ENCODE measurements at regions not wholly inside any gene's neighbourhood (a gene's known extent, or its start where the extent isn't known, plus 50 kb on each side); places are given as distances from the start of the nearest gene placed in this dataset.
"Not testable (repeated sequence)": the region's sequence is repeated elsewhere in the genome, so short reads cannot be mapped to it uniquely, and the experiment has no call there.

DNA sequence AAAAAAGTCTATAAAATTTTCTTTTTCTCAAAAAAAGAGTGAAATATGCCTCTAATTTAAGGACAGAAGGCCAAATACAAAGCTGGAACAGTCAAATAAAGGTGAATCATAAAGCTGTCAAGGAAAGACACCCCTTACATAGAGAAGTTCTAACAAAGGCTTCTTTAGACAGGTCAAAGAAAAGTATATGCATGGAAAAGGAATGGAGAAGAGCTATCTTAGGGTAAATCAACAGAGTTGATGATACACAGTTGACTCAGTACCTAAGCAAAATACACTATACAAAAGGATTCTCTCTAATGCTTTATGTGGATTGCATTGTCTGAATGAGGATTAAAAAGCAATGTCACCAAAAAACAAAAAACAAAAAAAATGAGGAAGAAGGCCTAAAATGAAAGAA lies 214.8 kb downstream of the TXNL1 start:
- DNase-seq (ENCODE audit: low spot score in 2 of 2, unreplicated experiment in 2 of 2) = no peak
- Mint-ChIP-seq H3K27ac (no peak overlapping the region), H3K36me3 (peaks cover 7% of the 10 kb centered on the region)

DNA sequence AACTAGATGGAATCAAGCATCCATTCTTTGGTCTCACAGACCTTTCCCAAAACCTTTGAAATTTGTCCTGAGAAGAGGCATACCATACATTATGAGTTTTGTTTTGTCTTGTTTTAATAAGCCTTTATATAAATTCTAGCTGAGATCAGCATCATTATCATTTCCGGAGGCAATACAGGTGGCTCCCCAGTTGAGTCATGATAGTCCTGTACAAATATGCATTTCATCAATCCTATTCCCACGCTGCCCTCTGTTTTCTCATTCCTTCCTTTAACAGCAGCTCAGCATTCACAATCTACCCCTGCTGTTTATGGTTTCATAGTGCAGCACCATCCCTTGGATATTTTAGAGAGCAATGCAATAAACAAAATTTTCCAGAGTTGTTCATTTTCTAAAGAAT lies 216.7 kb downstream of the TXNL1 start:
- Mint-ChIP-seq H3K4me3 (no peak overlapping the region), H3K27ac (no peak overlapping the region), H3K9me3 (peaks cover 12% of the 10 kb centered on the region), H3K4me1 (no peaks in the 10 kb centered on the region), H3K36me3 (no peaks in the 10 kb centered on the region), H3K27me3 (ENCODE audit: low read depth) (no peaks in the 10 kb centered on the region)
- no peak for DNase-seq (ENCODE audit: low spot score in 2 of 2, unreplicated experiment in 2 of 2)
- TF ChIP-seq CTCF (IDR thresholded peaks at IDR 0.05; ENCODE audit: unreplicated experiment) = no peak

More for the DNA sequence above, 214.8 kb downstream of the TXNL1 start:
- TF ChIP-seq CTCF (IDR thresholded peaks at IDR 0.05; ENCODE audit: unreplicated experiment) = no peak
- Mint-ChIP-seq H3K4me3 (no peak overlapping the region), H3K27me3 (ENCODE audit: low read depth) (no peaks in the 10 kb centered on the region), H3K9me3 (peaks cover 24% of the 10 kb centered on the region), H3K4me1 (no peaks in the 10 kb centered on the region)

DNA sequence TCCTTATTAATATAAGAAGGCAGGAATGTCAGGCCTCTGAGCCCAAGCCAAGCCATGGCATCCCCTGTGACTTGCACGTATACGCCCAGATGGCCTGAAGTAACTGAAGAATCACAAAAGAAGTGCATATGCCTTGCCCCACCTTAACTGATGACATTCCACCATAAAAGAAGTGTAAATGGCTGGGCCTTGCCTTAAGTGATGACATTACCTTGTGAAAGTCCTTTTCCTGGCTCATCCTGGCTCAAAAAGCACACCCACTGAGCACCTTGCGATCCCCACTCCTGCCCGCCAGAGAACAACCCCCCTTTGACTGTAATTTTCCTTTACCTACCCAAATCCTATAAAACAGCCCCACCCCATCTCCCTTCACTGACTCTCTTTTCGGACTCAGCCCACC lies 217.5 kb downstream of the TXNL1 start:
- H3K36me3 Mint-ChIP-seq; H3K27me3 Mint-ChIP-seq (ENCODE audit: low read depth); H3K4me3 Mint-ChIP-seq; H3K27ac Mint-ChIP-seq; DNase-seq (ENCODE audit: low spot score in 2 of 2, unreplicated experiment in 2 of 2); H3K4me1 Mint-ChIP-seq: not testable (repeated sequence)
- H3K9me3 Mint-ChIP-seq = peaks cover 13% of the 10 kb centered on the region

- H3K36me3 Mint-ChIP-seq = peaks cover 5% of the 10 kb centered on the region
These were observed 224.0 kb downstream of the TXNL1 start for GRCh38 chr18:56414357-56414756.

DNA sequence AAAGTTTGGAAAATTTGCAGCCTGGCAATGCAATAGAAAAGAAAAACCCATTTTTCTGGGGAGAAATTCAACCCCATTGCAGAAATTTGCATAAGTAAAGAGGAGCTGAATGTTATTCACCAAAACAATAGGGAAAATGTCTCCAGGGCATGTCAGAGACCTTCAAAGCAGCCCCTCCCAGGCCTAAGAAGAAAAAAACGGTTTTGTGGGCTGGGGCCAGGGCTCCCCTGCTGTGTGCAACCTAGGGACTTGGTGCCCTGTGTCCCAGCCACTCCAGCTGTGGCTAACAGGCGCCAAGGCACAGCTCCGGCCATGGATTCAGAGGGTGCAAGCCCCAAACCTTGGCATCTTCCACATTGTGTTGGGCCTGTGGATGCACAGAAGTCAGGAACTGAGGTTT lies 224.5 kb downstream of the TXNL1 start:
- Mint-ChIP-seq H3K4me3 (no peak overlapping the region), H3K27ac (no peak overlapping the region), H3K4me1 (no peaks in the 10 kb centered on the region), H3K27me3 (ENCODE audit: low read depth) (no peaks in the 10 kb centered on the region), H3K36me3 (peaks cover 5% of the 10 kb centered on the region), H3K9me3 (peaks cover 19% of the 10 kb centered on the region)
- TF ChIP-seq CTCF (IDR thresholded peaks at IDR 0.05; ENCODE audit: unreplicated experiment) = no peak
- no peak for DNase-seq (ENCODE audit: low spot score in 2 of 2, unreplicated experiment in 2 of 2)

More at GRCh38 chr18:56414357-56414756, 224.0 kb downstream of the TXNL1 start:
- Mint-ChIP-seq H3K27me3 (ENCODE audit: low read depth) (no peaks in the 10 kb centered on the region), H3K4me1 (no peaks in the 10 kb centered on the region), H3K9me3 (peaks cover 19% of the 10 kb centered on the region), H3K4me3 (no peak overlapping the region), H3K27ac (no peak overlapping the region)
- TF ChIP-seq CTCF (IDR thresholded peaks at IDR 0.05; ENCODE audit: unreplicated experiment) = no peak
- DNase-seq (ENCODE audit: low spot score in 2 of 2, unreplicated experiment in 2 of 2) = no peak

DNA sequence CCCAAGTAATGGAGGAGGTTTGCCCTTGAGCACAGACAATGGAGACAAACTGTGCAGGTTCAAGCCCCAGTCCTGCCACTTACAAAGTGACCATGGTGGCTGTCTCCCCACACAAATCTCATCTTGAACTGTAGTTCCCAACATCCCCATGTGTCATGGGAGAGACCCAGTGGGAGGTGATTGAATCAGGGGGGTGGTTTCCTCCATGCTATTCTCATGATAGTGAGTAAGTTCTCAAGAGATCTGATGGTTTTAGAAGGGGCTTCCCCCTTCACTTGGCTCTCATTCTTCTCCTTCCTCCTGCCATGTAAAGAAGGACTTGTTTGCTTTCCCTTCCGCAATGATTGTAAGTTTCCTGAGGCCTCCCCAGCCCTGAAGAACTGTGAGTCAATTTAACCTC lies 225.4 kb downstream of the TXNL1 start:
- Mint-ChIP-seq H3K4me3 (no peak overlapping the region), H3K9me3 (peaks cover 19% of the 10 kb centered on the region), H3K27me3 (ENCODE audit: low read depth) (no peaks in the 10 kb centered on the region), H3K27ac (no peak overlapping the region), H3K4me1 (no peaks in the 10 kb centered on the region), H3K36me3 (peaks cover 5% of the 10 kb centered on the region)
- DNase-seq (ENCODE audit: low spot score in 2 of 2, unreplicated experiment in 2 of 2) = no peak
- no peak for TF ChIP-seq CTCF (IDR thresholded peaks at IDR 0.05; ENCODE audit: unreplicated experiment)
